GM12878 (cell line): ENCODE measurements at regions not wholly inside any gene's neighbourhood (a gene's known extent, or its start where the extent isn't known, plus 50 kb on each side); places are given as distances from the start of the nearest gene placed in this dataset.

Source experiments
- ATAC-seq: fragments of 200-7000 bp; cut with Tn5 transposase; 3 replicates; pipeline ENCODE4 v1.9.1; 2020; ENCODE audit warnings: mild to moderate bottlenecking, moderate library complexity
- BruUV-seq: library from RNA; stranded (reverse); fragments of 400-500 nt; replicated peaks from 2 replicates; lab custom pipeline; 2021; lab: Mats Ljungman, UMichigan
- CTCF ChIA-PET: fragments of 300-600 bp; sonication (Branson Sonifier 250); formaldehyde crosslinking; extraction: SDS; loops from one replicate; lab custom pipeline; 2021; ENCODE audit warnings: inconsistent platforms; lab: Yijun Ruan, JAX
- POLR2A ChIA-PET: fragments of 350-600 bp; formaldehyde crosslinking; extraction: SDS; loops from one replicate; lab custom pipeline; 2021; ENCODE audit warnings: inconsistent platforms; lab: Charles Lee
- RAD21 ChIA-PET: fragments of 300-600 bp; sonication (Branson Sonifier 250); formaldehyde crosslinking; loops from one replicate; lab custom pipeline; 2023; ENCODE audit warnings: antibody characterized with exemption; ENCODE audit not compliant: unreplicated experiment; lab: Charles Lee
- SMC1A ChIA-PET: fragments of 300-600 bp; sonication (Branson Sonifier 250); formaldehyde crosslinking; loops from one replicate; lab custom pipeline; 2023; ENCODE audit not compliant: unreplicated experiment, uncharacterized antibody; lab: Charles Lee
- DNase-seq: peaks from one replicate; pipeline ENCODE4 v3.0.0-alpha.2; 2011; ENCODE audit warnings: low read depth, low spot score
- FAIRE-seq: peaks from 3 replicates; lab custom pipeline; 2011; peaks lifted over from hg19 to GRCh38; lab: Jason Lieb, UNC
- H2AFZ ChIP-seq: 2 replicates; pipeline ENCODE4 v1.6.0; 2011; ENCODE audit warnings: low read depth, low read length, control low read depth; ENCODE audit not compliant: control insufficient read depth
- H3K27ac ChIP-seq: 2 replicates; pipeline ENCODE4 v1.5.1; 2011; ENCODE audit warnings: control low read depth; ENCODE audit not compliant: control insufficient read depth, insufficient read depth
- H3K27me3 ChIP-seq, 2 experiments: replicated peaks in 1 of 2; 2 replicates each; pipeline versions ENCODE4 v1.6.0 to v1.6.1; 2011; ENCODE audit warnings: low read length in 1 of 2; ENCODE audit not compliant: control insufficient read depth in 2 of 2, insufficient read depth in 2 of 2
- H3K36me3 ChIP-seq, 2 experiments: 2 replicates each; pipeline ENCODE4 v1.5.1; 2011; ENCODE audit warnings: low read length in 1 of 2; ENCODE audit not compliant: control insufficient read depth in 2 of 2, insufficient read depth in 2 of 2
- H3K4me1 ChIP-seq: 2 replicates; pipeline ENCODE4 v1.6.1; 2011; ENCODE audit warnings: mild to moderate bottlenecking, low read length, moderate library complexity, mixed read lengths; ENCODE audit not compliant: control insufficient read depth, insufficient read depth
- H3K4me2 ChIP-seq: 2 replicates; pipeline ENCODE4 v1.6.0; 2011; ENCODE audit warnings: control low read depth; ENCODE audit not compliant: control insufficient read depth, insufficient read depth
- H3K4me3 ChIP-seq: fragments of 200-600 bp; sonication (generic); 2 replicates; pipeline ENCODE4 v1.5.1; 2016
- H3K79me2 ChIP-seq: 2 replicates; pipeline ENCODE4 v1.6.0; 2011; ENCODE audit warnings: low read length; ENCODE audit not compliant: control insufficient read depth, insufficient read depth
- H3K9ac ChIP-seq: 2 replicates; pipeline ENCODE4 v1.8.0; 2011; ENCODE audit warnings: low read length, control low read depth, mixed read lengths; ENCODE audit not compliant: control insufficient read depth, insufficient read depth
- H3K9me3 ChIP-seq: replicated peaks from 3 replicates; pipeline ENCODE4 v1.5.1; 2011; ENCODE audit warnings: mild to moderate bottlenecking, low read length; ENCODE audit not compliant: control insufficient read depth, insufficient read depth
- H4K20me1 ChIP-seq: 2 replicates; pipeline ENCODE4 v1.6.0; 2011; ENCODE audit not compliant: control insufficient read depth, insufficient read depth
- CREB1 ChIP-seq: IDR thresholded peaks from 2 replicates; pipeline ENCODE4 v1.6.1; 2012; ENCODE audit warnings: low read depth, mild to moderate bottlenecking, inconsistent platforms
- E2F4 ChIP-seq: IDR thresholded peaks from 2 replicates; pipeline ENCODE4 v1.6.1; 2012; ENCODE audit warnings: low read depth, low read length, improper control_type of control experiment
- E2F8 ChIP-seq: fragments of 450-650 bp; IDR thresholded peaks from 2 replicates; pipeline ENCODE4 v1.6.1; 2018; ENCODE audit warnings: mild to moderate bottlenecking, low read depth, moderate library complexity; ENCODE audit not compliant: partially characterized antibody
- GABPA ChIP-seq: IDR thresholded peaks from 2 replicates; pipeline ENCODE4 v1.6.1; 2014; ENCODE audit warnings: antibody characterized with exemption, low read depth, mild to moderate bottlenecking, inconsistent platforms
- MXI1 ChIP-seq: fragments of 150-350 bp; IDR thresholded peaks from 2 replicates; pipeline ENCODE4 v1.6.1; 2011; ENCODE audit warnings: low read depth, mild to moderate bottlenecking, inconsistent platforms, low read length, improper control_type of control experiment
- NBN ChIP-seq: fragments of 450-650 bp; IDR thresholded peaks from 2 replicates; pipeline ENCODE4 v1.6.1; 2016
- POLR2AphosphoS2 ChIP-seq: IDR thresholded peaks from 2 replicates; pipeline ENCODE4 v1.6.1; 2011; ENCODE audit warnings: low read depth, mild to moderate bottlenecking, low read length, improper control_type of control experiment, moderate library complexity
- SKIL ChIP-seq: fragments of 450-650 bp; IDR thresholded peaks from 2 replicates; pipeline ENCODE4 v1.6.1; 2017; ENCODE audit warnings: mild to moderate bottlenecking, low read depth, inconsistent platforms; ENCODE audit not compliant: poor library complexity, severe bottlenecking
- TCF7 ChIP-seq: IDR thresholded peaks from 2 replicates; pipeline ENCODE4 v1.6.1; 2014; ENCODE audit warnings: antibody characterized with exemption, borderline replicate concordance
- WGBS: methylation state at CpG from one replicate; pipeline ENCODE4 v1.1.6; 2016; ENCODE audit warnings: low lambda C conversion rate; ENCODE audit not compliant: insufficient replicate concordance, insufficient coverage; ENCODE audit errors: missing lambda C conversion rate; 5-methylcytosine and 5-hydroxymethylcytosine counted together
- in situ Hi-C: fragments of 300-500 bp; cut with MboI; formaldehyde crosslinking; loops from 9 replicates; pipeline ENCODE4 v1.14.3; 2018; ENCODE audit warnings: mixed read lengths
- intact Hi-C: fragments of 100-400 bp; cut with micrococcal nuclease; formaldehyde crosslinking; loops from one replicate; pipeline ENCODE4 v1.14.2; 2022; ENCODE audit not compliant: unreplicated experiment

GRCh38 chr7:52079726-52080125 is 763.1 kb upstream of the COBL start (continued):
- TF ChIP-seq E2F8 (no peak), E2F4 (no peak), CREB1 (no peak), NBN (no peak)

GRCh38 chr7:52077571-52077970 is 761.0 kb upstream of the COBL start:
- Histone ChIP-seq H3K79me2 (no peaks in the 10 kb centered on the region), H3K36me3 (no peaks in the 10 kb centered on the region), H2AFZ (no peak overlapping the region), H3K4me2 (no peak overlapping the region), H3K27ac (no peak overlapping the region), H3K9ac (no peak overlapping the region), H4K20me1 (no peaks in the 10 kb centered on the region), H3K27me3 (no peaks in the 10 kb centered on the region), H3K9me3 (no peaks in the 10 kb centered on the region), H3K4me1 (no peaks in the 10 kb centered on the region), H3K4me3 (no peak overlapping the region)
- FAIRE-seq (no peak), ATAC-seq (no peak), DNase-seq (no peak)
- in situ Hi-C loops (no loop called here), intact Hi-C loops (no loop called here)
- no TSS peak for BruUV-seq
- ChIA-PET POLR2A (no interaction called here), SMC1A (no interaction called here), RAD21 (no interaction called here), CTCF (no interaction called here)
- 0% methylated on average over 2 of the region's 2 CpGs for WGBS
- TF ChIP-seq GABPA (no peak), SKIL (no peak), POLR2AphosphoS2 (no peak), TCF7 (no peak), MXI1 (no peak)
